ENCODE measurements at regions not wholly inside any gene's neighbourhood (a gene's known extent, or its start where the extent isn't known, plus 50 kb on each side); places are given as distances from the start of the nearest gene placed in this dataset.

DNA sequence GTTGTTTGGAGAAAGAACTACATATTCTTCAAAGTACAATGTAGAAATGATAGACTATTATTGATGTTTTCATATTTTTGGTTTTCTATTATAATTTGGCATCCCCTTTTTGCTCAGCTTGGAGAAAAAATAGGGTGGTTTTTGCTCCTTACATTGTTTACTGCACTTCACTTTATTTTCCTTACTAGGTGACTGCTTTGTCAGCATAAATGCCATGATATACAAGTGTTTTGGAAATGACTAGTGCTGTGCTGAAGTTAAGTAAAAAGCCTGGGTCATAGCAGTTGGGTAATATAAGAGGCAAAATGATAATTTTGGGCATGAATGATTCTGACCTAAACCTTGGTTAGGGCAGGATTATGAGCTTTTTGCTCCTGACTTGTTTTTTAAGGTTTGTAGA, 250.9 kb downstream of the KCNS3 start:
- DNase-seq: no peak

DNA sequence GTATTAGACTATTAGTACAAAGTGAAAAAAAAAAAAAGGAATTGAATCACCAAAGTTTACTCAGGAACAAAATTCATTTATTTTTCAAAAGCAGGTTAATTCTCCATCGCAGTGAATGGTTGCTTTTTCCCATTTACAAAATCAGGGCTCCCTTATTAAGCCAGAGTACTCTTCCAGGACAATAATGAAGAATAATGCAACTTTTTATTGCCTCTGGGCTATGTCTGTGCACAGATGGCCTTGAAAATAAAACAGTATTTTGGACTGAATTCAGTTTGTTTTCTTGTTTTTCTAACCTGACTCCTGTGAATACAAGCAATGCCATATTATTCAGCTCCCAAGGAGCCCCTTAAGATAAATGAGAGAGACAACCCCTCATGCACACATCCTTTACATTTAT, 246.8 kb downstream of the KCNS3 start:
- no peak for DNase-seq

DNA sequence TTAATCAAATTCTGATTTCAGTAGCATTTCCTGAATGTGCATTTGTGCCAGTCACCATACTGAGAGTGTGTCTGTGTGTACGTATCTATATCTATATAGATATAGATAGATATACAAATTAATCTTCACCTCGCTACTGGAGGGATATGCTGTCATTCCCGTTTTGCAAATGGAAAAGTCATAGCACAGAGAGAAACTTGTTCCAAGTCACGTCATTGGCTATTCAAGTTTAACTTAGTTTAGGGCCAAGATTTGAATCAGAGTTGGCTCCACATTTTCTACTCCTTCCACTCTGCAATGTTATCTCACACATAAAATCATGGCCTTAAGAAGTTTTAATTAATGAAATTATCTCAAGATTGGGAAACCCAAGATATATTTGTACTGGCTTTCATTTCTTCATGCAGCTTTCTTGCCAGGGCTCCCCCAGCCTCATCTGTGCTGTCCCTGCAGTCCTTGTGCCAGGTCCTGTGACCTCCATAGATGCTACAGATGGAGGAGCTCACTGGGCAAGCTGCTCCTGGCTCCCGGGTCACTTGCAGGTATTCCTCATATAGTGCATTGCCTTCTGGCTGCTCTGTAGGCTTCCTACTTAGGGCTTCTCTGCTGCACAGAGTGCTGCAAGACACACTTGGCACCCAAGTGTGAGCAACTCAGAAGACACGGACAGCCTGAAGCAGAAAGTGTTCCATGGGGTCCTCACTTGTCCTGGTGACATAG, 245.8 kb downstream of the KCNS3 start:
- no peak for DNase-seq

DNA sequence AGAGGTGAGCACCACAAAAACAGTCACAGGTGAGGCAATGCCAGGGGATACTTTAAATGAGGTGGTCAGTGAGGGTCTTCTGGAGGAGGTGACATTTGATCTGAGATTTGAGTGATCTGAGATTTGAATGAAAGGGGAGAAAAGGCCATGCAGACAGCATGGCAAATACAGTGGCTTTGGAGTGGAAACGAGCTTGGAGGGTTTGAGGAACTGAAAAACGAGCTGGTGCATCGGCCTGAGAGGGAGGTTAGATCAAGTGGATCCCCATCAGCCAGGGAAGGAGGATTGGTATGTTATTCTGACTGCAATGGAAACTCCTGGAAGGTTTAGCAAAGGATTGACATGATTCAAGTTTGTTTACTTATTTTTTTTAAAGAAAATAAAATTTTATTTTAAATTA, 245.1 kb downstream of the KCNS3 start:
- DNase-seq: no peak

DNA sequence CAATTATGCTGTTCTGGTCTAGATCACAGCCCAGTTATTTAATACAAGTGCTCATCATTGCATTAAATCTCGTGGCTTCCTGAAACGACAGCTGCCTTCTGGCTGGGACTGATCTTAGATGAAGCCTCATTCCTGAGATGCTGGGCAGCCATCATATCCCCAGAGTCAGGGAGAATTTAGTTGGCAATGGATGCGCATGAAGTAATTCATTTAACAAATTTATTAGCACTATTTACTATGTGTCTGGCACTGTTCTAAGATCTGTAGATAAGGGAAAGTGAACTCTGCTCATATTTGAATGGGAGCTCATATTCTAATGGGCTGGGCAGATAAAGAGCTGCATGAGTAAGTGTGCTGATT, 244.7 kb downstream of the KCNS3 start:
- DNase-seq: no peak

DNA sequence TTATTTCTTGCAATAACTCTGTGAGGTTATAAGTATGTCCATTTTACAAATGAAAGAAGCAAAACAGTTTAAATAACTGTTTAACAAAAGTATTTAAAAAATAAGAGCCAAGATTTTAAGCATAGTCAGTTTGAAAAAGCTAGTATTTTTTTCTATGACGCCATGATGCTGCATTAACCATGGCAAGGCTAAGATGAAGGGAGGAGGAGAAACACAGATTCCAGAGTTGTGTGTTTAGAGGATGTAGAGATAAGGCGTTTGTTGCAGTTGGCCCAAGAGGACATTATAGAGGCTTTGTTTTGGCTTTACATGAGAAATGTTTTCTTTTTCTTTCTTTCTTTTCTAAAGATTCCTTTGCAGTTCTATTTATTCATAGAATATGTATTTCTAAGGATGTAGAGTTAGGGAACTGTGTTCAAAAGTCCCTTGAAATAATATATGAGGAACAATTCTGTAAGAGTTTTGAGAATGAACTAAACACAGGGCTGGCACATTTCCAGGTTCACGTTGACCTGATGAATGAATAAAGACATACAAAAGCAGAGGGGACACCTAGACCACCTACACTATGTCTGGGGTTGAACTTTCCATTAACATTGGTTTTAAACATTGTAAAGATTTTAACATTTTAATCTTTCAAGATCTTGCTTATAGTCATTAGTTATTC, 244.2 kb downstream of the KCNS3 start:
- no peak for DNase-seq

DNA sequence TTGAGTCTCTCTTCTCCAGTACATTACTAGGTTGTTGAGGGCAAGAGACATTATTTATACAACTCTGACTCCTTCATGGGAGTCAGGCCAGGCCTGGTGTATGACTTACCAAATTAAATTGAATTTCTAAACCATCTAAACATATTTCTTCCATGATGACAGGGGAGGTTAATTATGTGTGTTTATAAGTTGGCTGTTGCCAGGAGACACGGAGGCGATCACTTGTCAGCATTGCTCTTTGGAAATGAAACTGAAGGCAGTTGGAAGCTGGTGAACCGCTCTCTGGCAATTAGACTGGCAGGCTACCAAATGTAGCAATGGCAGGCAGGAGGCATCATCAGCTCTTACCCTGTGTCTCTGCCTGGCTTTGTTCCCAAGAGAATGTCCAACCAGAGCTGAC, 241.4 kb downstream of the KCNS3 start:
- no peak for DNase-seq

DNA sequence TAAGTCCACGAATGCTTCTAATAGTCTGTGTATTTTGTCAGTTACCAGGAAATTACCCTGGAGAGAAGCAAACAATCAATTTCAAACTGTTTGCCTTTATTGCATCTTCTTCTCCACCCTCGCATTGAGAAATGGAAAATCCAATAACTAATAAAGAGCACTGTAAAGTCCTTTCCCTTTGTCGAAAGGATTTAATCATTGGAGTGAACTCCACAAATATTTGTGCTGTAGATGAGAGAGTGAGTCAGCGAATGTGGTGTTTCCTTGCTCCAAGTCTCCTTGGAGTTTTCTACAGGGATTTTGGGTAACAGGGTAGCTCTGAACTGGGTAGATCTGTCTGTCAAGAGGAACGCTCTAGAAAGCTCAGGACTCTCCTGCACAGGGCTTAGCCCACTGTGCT, 240.2 kb downstream of the KCNS3 start:
- DNase-seq: no peak

DNA sequence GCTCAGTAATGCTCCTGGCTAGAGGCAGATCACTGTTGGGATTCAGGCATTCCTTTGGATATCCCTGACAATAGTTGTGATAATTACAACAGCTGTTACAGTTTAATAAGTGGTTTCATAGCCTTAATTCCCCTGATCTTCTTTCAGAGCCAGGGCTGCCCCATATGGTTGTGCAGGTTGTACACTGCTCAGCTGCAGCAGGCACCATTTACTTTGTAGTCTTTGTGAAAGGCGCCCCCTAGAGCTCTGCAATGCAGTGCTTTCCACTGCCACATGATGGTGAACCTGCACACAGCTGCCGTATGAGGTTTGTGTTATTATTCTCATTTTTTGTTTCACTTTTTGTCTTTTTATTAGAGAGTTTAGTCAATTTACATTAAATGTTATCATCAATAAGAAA, 239.1 kb downstream of the KCNS3 start:
- no peak for DNase-seq

DNA sequence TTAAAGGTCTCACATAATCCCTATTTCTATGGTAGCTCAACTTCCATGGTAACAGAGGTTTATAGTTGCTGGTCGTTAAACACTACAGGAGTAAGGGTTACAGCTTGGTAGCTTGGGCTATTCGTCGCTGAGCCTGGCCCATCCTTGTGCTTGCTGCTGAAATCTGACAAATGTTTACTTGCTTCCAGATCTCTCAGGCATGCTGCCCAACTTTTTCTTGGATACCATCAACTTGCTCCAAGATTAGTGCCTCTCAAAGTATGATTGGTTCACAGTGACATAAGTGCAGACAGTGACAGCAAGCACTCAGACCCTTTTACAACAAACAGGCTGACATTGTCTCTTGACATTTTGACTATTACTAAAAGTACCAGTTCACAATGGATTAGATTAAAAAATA, 231.8 kb downstream of the KCNS3 start:
- no peak for DNase-seq

DNA sequence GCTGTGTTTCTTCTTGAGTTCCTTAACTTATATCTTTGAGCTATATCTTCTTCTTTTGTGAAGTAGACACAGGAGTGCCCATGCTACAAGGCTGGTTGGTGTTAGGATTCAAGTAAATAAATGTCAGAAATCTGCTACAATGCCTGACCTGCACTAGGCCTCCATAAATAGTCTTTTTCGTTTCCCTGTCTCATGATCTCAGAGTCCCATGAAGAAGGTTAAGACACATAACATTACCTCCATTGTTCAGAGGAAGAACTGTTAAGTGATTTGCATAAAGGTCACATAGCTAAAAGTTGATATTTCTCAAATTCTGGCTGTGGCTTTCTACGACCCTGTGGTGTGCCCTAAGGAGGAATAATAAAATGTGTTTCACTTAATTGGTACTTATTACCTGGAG, 228.4 kb downstream of the KCNS3 start:
- DNase-seq: no peak

DNA sequence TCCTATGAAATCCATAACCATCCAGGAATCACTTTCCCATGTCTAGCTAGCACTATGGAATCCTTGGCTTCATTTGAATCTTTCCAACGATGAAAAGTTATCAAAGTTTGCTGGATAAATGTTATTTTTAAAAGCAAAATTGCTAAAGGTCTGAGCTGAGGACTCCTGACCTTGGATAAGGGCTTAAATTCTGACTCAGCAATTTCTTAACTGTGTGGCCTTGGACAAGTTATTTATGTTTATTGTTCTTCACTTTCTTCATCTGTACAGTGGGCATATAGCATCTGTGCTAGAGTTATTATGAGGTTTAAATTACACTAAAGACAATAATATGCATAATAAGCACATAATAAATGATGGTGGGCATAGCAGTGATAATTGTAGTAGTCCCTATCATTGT, 227.5 kb downstream of the KCNS3 start:
- DNase-seq: no peak

DNA sequence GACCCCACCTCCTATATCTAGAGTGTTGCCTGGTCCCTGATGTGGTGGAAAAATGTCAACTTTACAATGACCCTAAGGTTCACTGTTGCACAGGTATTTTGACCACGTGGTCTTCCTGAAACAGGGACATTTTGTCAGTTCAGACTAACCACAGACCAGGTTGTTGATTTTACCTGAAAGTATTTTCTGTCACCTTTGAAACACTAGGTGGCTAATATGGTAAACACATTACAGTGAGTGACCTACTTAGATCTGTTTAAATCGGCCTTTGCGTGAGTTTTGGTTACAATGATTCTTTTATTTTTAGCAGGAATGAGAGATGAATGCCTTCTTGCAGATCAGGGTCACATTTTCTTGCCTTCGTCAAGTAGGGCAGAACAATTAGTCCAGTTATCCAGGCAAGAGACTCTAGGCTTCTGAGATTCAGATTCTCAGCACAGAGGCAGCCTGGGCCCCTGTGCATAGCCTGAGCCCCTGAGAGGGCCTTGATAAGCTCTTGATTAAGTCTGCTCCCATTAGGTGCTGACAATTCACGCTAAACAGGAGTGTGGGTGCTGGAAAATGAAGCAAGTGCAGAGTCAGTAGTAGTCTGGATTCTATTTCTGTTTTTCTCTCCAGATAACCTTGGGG, 226.2 kb downstream of the KCNS3 start:
- DNase-seq: no peak

DNA sequence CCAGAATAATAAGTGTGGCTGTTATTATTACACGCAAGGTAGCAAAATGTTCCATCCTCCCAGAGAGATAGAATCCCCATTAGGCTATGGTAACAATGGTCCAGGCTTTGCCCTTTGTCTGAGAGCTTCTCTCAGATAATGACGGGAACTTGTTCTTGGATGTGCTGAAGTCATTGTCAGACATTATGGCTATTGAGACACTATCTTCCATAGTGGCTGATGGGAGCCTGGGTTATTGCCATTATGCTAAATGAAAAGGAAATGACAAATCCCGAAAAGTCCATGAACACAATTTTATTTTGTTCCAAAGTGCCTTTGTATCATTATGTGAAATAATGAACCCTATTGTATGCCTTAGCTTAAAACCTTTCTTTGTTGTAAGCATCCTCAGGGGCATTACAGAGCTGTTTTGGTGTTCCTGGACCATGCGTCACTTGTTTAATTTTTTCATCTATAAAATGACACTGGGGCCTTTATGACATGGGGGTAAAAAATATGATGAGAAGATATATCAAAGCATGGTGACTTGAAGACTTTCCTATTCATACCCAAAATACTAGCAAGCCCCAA, 218.5 kb downstream of the KCNS3 start:
- DNase-seq: no peak

DNA sequence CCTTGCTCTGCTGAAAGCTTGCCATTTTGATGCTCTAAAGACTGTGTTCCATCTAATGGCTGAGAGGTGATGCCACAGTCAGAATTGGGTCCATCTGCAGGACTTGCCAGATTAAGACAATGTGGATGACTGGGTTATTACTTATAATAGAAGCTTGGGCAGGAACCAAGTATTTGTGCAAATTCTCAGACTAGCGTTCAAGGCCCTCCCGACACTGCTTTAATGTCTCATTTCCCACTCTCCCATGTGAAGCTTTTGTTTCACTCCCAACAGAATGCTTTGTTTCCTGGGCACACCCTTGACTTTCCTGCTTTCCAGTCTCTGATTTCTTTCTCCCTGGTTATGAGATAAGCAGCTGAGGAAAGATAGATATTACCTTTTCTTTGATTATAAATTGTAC, 215.8 kb downstream of the KCNS3 start:
- no peak for DNase-seq

DNA sequence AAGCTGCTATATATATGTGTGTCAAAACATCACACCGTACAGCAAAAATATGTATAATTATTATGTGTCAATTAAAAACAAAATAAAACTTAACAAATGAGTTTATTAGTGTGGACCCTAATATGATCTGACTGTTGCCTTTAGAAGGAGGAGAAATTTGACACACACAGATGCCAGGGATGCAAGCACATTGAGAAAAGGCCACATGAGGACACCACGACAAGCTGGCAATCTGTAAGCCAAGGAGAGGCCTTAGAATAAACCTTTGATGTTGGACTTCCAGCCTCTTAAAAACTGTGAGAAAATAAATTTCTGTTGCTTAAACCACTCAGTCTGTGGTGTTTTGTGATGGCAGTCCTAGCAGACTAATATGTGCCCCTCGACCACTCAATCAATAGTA, 214.7 kb downstream of the KCNS3 start:
- DNase-seq: no peak

DNA sequence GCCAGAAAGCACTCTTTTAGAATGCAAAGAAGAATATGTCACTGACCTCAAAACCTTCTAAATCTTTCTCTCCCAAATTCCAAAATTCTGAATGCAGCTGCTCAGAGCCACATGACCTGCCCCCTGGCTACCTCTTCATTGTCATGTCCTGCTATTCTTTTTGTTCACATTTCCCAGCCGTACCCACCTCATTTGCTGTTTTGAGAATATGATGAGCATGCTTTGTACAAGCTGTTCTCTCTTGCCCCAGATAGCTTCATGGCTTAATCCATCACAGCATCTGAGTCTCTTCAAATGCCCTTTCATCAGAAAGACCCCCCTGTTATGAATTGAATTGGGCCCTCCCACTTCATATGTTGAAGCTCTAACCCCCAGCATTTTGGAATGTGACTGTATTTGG, 214.3 kb downstream of the KCNS3 start:
- no peak for DNase-seq

DNA sequence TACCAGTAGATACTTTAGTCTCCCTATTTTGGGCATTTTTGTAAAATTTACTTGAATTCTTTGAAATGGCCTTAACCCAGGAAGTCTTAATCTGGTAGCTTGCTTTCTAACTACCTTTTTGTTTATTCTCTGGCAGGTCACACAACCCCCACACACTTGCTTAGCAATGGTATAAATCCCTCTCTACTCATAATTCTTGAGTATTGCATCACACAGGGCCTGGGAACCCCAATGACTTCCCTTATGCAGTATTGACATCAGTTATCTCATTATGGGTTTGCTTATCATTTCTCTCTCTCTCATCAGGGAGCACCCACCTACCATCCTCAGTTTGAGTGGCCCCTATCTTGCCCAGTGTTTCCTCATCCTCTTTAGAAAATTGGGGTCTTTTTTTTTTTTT, 207.1 kb downstream of the KCNS3 start:
- no peak for DNase-seq

DNA sequence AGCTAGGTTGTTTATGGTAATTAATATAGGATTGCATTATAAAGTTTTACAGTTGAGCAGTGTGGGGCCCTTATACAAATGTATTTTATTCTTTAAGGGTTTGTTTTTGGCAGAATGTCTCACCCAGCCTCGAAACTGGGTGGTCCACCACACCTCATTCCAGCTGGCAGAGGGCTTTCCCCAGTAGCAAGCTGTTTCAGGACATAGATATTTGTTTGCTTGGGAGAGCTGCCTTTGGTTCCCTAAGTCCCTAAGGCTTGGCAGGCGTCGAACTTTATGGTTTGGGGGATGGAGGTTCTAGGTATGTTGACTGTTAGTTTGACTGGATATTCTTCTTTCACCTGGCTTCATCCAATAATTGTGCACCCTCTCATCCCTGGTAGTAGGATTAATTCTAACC, 205.9 kb downstream of the KCNS3 start:
- DNase-seq: no peak

DNA sequence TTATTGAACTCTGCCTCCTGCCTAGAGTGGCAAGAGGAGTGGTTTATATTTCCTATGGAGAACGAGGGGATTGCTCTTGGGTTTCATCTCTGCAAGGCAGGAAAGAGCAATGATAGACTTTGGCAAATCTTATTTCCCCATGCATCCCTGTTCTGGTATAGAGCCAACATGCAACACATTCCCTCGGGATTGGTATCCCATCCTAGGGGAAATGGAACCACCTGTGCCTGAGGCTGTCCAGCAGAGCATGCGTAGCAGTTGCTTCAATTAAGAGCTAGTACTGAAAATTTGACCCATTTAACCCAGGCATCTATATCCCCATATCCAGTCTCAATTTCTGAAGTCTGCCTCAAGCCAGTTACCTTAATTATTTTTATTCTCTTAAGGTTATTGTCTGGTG, 205.3 kb downstream of the KCNS3 start:
- no peak for DNase-seq

DNA sequence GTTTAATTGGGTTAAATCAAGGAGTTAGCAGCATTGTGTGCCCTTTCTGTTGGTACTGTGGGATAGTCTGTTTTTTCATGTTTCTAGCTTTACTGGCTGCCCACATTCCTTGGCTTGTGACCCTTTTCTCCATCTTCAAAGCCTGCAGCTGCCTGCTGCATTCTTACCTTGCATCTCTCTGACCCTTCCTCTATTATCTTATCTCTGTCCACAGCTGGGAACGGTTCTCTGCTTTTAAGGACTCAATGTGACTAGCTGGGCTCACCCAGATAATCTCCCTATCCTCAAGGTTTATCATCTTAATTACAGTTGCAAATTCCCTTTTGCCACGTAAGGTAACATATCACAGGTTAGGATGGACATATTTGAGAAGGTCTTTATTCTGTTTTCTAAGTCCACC, 199.7 kb downstream of the KCNS3 start:
- no peak for DNase-seq

DNA sequence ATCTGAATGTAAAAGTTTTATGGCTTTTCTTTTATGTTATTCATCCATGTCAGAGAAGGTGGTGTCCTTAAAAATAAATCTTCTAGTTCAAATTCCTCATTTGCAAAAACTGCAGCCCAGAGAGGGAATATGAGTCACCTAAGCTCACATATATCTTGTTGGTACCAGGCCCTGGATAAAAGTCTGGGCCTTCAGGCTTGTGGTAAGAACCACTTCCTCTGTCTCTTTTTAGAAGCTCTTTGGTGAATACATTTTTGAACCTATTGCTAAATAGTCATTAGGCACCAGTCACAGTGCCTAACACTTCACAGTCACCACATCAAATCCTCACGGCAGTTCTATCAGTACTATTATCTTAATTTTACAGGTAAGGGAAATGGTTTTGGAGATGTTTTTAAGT, 199.2 kb downstream of the KCNS3 start:
- DNase-seq: no peak

DNA sequence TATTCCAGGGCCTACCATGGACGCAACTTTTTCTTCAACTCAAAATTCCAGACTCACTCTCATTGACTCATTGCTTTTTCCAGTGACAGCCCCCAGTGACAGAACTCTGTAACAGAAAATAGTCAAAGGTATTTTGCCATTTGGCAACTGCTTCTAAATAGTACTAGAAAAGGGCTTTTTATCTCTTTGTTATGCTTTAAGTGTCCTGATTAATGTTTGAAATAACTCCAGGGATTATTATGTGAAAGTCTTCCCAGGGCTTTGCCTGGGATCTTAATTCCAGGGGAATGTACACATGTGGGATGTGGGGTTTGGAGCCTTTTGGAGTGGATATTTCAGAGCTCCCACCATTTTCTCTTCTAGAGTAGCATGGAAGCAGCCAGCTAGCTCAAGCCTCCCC, 198.8 kb downstream of the KCNS3 start:
- DNase-seq: no peak

DNA sequence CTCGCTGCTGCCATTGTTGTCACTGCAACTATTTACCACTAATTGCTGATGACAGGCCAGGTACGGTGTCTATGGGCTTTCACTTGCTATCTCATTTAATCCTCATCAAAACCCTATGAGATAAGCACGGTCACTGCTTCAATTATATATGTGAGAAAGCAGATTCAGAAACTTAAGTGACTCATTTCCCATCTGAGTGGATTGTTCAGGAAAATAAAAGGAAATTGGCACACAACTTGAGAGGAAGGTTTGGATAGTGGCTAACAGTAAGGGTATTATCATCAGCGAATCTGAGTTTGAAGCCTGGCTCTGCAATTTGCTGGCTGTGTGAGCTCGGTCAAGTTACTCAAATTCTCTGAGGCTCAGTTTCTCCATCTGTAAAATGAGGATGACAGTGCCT, 196.0 kb downstream of the KCNS3 start:
- DNase-seq: no peak
